KBM-7 (cell line): ENCODE measurements at regions not wholly inside any gene's neighbourhood (a gene's known extent, or its start where the extent isn't known, plus 50 kb on each side); places are given as distances from the start of the nearest gene placed in this dataset.

Experiments used
- DNase-seq: peaks from one replicate; pipeline ENCODE4 v3.0.0-alpha.2; 2015
- in situ Hi-C: fragments of 300-500 bp; cut with MboI; formaldehyde crosslinking; loops from 2 replicates; pipeline ENCODE4 v1.14.3; 2020; ENCODE audit warnings: low sequenced_read_pairs, low pct_unique_long_range_greater_than_20kb, mixed read lengths

- in situ Hi-C loops = no loop called here
- DNase-seq = no peak
Observed at GRCh38 chr10:36669615-36670352, 455.6 kb upstream of the ANKRD30A start.

GRCh38 chr10:36666451-36666850 is 458.9 kb upstream of the ANKRD30A start:
- in situ Hi-C loops = no loop called here
- DNase-seq = no peak

GRCh38 chr10:36662571-36662970 is 462.8 kb upstream of the ANKRD30A start:
- DNase-seq = no peak
- in situ Hi-C loops = no loop called here

GRCh38 chr10:36650274-36650673 is 475.1 kb upstream of the ANKRD30A start:
- DNase-seq = no peak
- in situ Hi-C loops = no loop called here

GRCh38 chr10:36647540-36647939 is 477.9 kb upstream of the ANKRD30A start:
- in situ Hi-C loops = no loop called here
- DNase-seq = no peak

GRCh38 chr10:36640626-36641025 is 484.8 kb upstream of the ANKRD30A start:
- in situ Hi-C loops = no loop called here

GRCh38 chr10:36638462-36639155 is 486.8 kb upstream of the ANKRD30A start:
- in situ Hi-C loops = no loop called here
- no peak for DNase-seq

More at GRCh38 chr10:36640626-36641025, 484.8 kb upstream of the ANKRD30A start:
- no peak for DNase-seq

GRCh38 chr10:36636879-36637278 is 488.5 kb upstream of the ANKRD30A start:
- in situ Hi-C loops = no loop called here

GRCh38 chr10:36636285-36636839 is 489.0 kb upstream of the ANKRD30A start:
- in situ Hi-C loops = no loop called here

More at GRCh38 chr10:36636879-36637278, 488.5 kb upstream of the ANKRD30A start:
- no peak for DNase-seq

GRCh38 chr10:36634916-36635315 is 490.5 kb upstream of the ANKRD30A start:
- in situ Hi-C loops = no loop called here
- DNase-seq = no peak

More at GRCh38 chr10:36636285-36636839, 489.0 kb upstream of the ANKRD30A start:
- DNase-seq = no peak

GRCh38 chr10:36630267-36630666 is 495.1 kb upstream of the ANKRD30A start:
- in situ Hi-C loops = no loop called here
- no peak for DNase-seq

- in situ Hi-C loops = no loop called here
- DNase-seq = no peak
Observed at GRCh38 chr10:36629476-36629875, 495.9 kb upstream of the ANKRD30A start.

GRCh38 chr10:36624551-36625100 is 500.8 kb upstream of the ANKRD30A start:
- no peak for DNase-seq
- in situ Hi-C loops = no loop called here

- no peak for DNase-seq
- in situ Hi-C loops = no loop called here
Observed at GRCh38 chr10:36621346-36621745, 504.1 kb upstream of the ANKRD30A start.

- in situ Hi-C loops = no loop called here
- no peak for DNase-seq
Observed at GRCh38 chr10:36612436-36612835, 513.0 kb upstream of the ANKRD30A start.

GRCh38 chr10:36608866-36609265 is 516.5 kb upstream of the ANKRD30A start:
- no peak for DNase-seq
- in situ Hi-C loops = no loop called here

GRCh38 chr10:36608251-36608650 is 517.1 kb upstream of the ANKRD30A start:
- in situ Hi-C loops = no loop called here
- DNase-seq = no peak

GRCh38 chr10:36606234-36606839 is 519.1 kb upstream of the ANKRD30A start:
- DNase-seq = no peak
- in situ Hi-C loops = no loop called here

GRCh38 chr10:36604316-36604715 is 521.1 kb upstream of the ANKRD30A start:
- no peak for DNase-seq
- in situ Hi-C loops = no loop called here

- in situ Hi-C loops = no loop called here
- no peak for DNase-seq
Observed at GRCh38 chr10:36603688-36604087, 521.7 kb upstream of the ANKRD30A start.
